ENCODE measurements at regions not wholly inside any gene's neighbourhood (a gene's known extent, or its start where the extent isn't known, plus 50 kb on each side); places are given as distances from the start of the nearest gene placed in this dataset.

- TF ChIP-seq ZFX (IDR thresholded peaks at IDR 0.05; ENCODE audit: borderline replicate concordance): no peak
- no peak for TF ChIP-seq CTCF (IDR thresholded peaks at IDR 0.05)
- no peak overlapping the region for H3K27ac ChIP-seq
Observed at GRCh38 chr7:22582863-22583622, 83.1 kb upstream of the STEAP1B start.

- TF ChIP-seq CTCF (IDR thresholded peaks at IDR 0.05) (no peak), ZFX (IDR thresholded peaks at IDR 0.05; ENCODE audit: borderline replicate concordance) (no peak)
- no peak overlapping the region for H3K27ac ChIP-seq
Observed at GRCh38 chr7:22581099-22581498, 81.1 kb upstream of the STEAP1B start.

GRCh38 chr7:22579961-22580360 is 80.0 kb upstream of the STEAP1B start:
- H3K27ac ChIP-seq: no peak overlapping the region
- TF ChIP-seq CTCF (IDR thresholded peaks at IDR 0.05): no peak
- TF ChIP-seq ZFX (IDR thresholded peaks at IDR 0.05; ENCODE audit: borderline replicate concordance): no peak

- TF ChIP-seq ZFX (IDR thresholded peaks at IDR 0.05; ENCODE audit: borderline replicate concordance): no peak
- no peak for TF ChIP-seq CTCF (IDR thresholded peaks at IDR 0.05)
- H3K27ac ChIP-seq: no peak overlapping the region
Observed at GRCh38 chr7:22578007-22578733, 78.2 kb upstream of the STEAP1B start.

- TF ChIP-seq CTCF (IDR thresholded peaks at IDR 0.05) (no peak), ZFX (IDR thresholded peaks at IDR 0.05; ENCODE audit: borderline replicate concordance) (no peak)
- no peak overlapping the region for H3K27ac ChIP-seq
Observed at GRCh38 chr7:22577470-22578001, 77.5 kb upstream of the STEAP1B start.

GRCh38 chr7:22576612-22577469 is 76.9 kb upstream of the STEAP1B start:
- H3K27ac ChIP-seq: no peak overlapping the region
- no peak for TF ChIP-seq CTCF (IDR thresholded peaks at IDR 0.05)
- no peak for TF ChIP-seq ZFX (IDR thresholded peaks at IDR 0.05; ENCODE audit: borderline replicate concordance)
